Neural cell (in vitro differentiated cells): ENCODE measurements at regions not wholly inside any gene's neighbourhood (a gene's known extent, or its start where the extent isn't known, plus 50 kb on each side); places are given as distances from the start of the nearest gene placed in this dataset.

Experiments
- CTCF ChIP-seq: fragments of 450-650 bp; IDR thresholded peaks from 2 replicates; pipeline ENCODE4 v1.5.1; 2014; ENCODE audit warnings: antibody characterized with exemption, mild to moderate bottlenecking, moderate library complexity; ENCODE audit not compliant: poor library complexity, severe bottlenecking
- EP300 ChIP-seq: fragments of 450-650 bp; conservative IDR thresholded peaks from 2 replicates; pipeline ENCODE4 v1.6.1; 2014; ENCODE audit warnings: antibody characterized with exemption, mild to moderate bottlenecking, moderate library complexity; ENCODE audit not compliant: poor library complexity, severe bottlenecking
- EZH2 ChIP-seq: fragments of 200-600, 300-800 bp; shearing (Covaris generic), sonication (generic); IDR thresholded peaks from 2 replicates; pipeline ENCODE4 v1.6.1; 2014; ENCODE audit warnings: antibody characterized with exemption, low read length, borderline replicate concordance, mild to moderate bottlenecking; ENCODE audit not compliant: insufficient read depth, poor library complexity, severe bottlenecking
- MXI1 ChIP-seq: fragments of 450-650 bp; conservative IDR thresholded peaks from 2 replicates; pipeline ENCODE4 v1.6.1; 2014; ENCODE audit warnings: antibody characterized with exemption, mild to moderate bottlenecking; ENCODE audit not compliant: poor library complexity, severe bottlenecking
- POLR2AphosphoS5 ChIP-seq: IDR thresholded peaks from 2 replicates; pipeline ENCODE4 v1.6.1; 2012
- RAD21 ChIP-seq: fragments of 450-650 bp; conservative IDR thresholded peaks from 2 replicates; pipeline ENCODE4 v1.6.1; 2014; ENCODE audit warnings: antibody characterized with exemption, mild to moderate bottlenecking, moderate library complexity
- REST ChIP-seq: IDR thresholded peaks from 2 replicates; pipeline ENCODE4 v1.6.1; 2012; ENCODE audit warnings: borderline replicate concordance
- SMC3 ChIP-seq: fragments of 450-650 bp; conservative IDR thresholded peaks from 2 replicates; pipeline ENCODE4 v1.6.1; 2014; ENCODE audit warnings: antibody characterized with exemption, mild to moderate bottlenecking, moderate library complexity; ENCODE audit not compliant: poor library complexity
- TAF1 ChIP-seq: IDR thresholded peaks from 2 replicates; pipeline ENCODE4 v1.6.1; 2012; ENCODE audit warnings: low read depth

- TF ChIP-seq EZH2 = no peak
- TF ChIP-seq CTCF = no peak
- no peak for TF ChIP-seq RAD21
- no peak for TF ChIP-seq EP300
- TF ChIP-seq SMC3 = no peak
- TF ChIP-seq POLR2AphosphoS5 = no peak
- no peak for TF ChIP-seq TAF1
- no peak for TF ChIP-seq REST
- no peak for TF ChIP-seq MXI1
Observed at GRCh38 chr5:169389318-169389717, 88.4 kb upstream of the SLIT3 start.
